Nephron (organoid): ENCODE measurements at regions not wholly inside any gene's neighbourhood (a gene's known extent, or its start where the extent isn't known, plus 50 kb on each side); places are given as distances from the start of the nearest gene placed in this dataset.

Experiments
- H3K27ac Mint-ChIP-seq, 3 experiments: 2 replicates each; pipeline ENCODE4 v1.8.0; 2020; ENCODE audit warnings: mixed read lengths in 3 of 3, mild to moderate bottlenecking in 2 of 3, moderate library complexity in 1 of 3
- H3K27me3 Mint-ChIP-seq: 2 replicates; pipeline ENCODE4 v1.8.0; 2021; ENCODE audit warnings: low read depth, mild to moderate bottlenecking, moderate library complexity, mixed read lengths
- H3K36me3 Mint-ChIP-seq: 2 replicates; pipeline ENCODE4 v1.8.0; 2020; ENCODE audit warnings: low read depth, mixed read lengths
- H3K4me1 Mint-ChIP-seq: 2 replicates; pipeline ENCODE4 v1.8.0; 2020; ENCODE audit warnings: mixed read lengths
- H3K4me3 Mint-ChIP-seq, 3 experiments: 2 replicates each; pipeline ENCODE4 v1.8.0; 2020; ENCODE audit warnings: mild to moderate bottlenecking in 3 of 3, mixed read lengths in 3 of 3, moderate library complexity in 2 of 3
- H3K9me3 Mint-ChIP-seq: 2 replicates; pipeline ENCODE4 v1.8.0; 2020; ENCODE audit warnings: mixed read lengths
- TF ChIP-seq, protein P1 (sequence below), 3 experiments: fragments of 200-600 bp; sonication (generic); IDR thresholded peaks; one replicate each; pipeline ENCODE4 v1.5.0; 2021; ENCODE audit warnings: antibody characterized with exemption in 3 of 3; ENCODE audit not compliant: unreplicated experiment in 3 of 3

GRCh38 chr10:16182144-16182543 lies 254.7 kb upstream of the PTER start:
- TF ChIP-seq, protein P1, sequence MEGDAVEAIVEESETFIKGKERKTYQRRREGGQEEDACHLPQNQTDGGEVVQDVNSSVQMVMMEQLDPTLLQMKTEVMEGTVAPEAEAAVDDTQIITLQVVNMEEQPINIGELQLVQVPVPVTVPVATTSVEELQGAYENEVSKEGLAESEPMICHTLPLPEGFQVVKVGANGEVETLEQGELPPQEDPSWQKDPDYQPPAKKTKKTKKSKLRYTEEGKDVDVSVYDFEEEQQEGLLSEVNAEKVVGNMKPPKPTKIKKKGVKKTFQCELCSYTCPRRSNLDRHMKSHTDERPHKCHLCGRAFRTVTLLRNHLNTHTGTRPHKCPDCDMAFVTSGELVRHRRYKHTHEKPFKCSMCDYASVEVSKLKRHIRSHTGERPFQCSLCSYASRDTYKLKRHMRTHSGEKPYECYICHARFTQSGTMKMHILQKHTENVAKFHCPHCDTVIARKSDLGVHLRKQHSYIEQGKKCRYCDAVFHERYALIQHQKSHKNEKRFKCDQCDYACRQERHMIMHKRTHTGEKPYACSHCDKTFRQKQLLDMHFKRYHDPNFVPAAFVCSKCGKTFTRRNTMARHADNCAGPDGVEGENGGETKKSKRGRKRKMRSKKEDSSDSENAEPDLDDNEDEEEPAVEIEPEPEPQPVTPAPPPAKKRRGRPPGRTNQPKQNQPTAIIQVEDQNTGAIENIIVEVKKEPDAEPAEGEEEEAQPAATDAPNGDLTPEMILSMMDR (IDR thresholded peaks at IDR 0.05; ENCODE audit: unreplicated experiment in 3 of 3) = no peak
- Mint-ChIP-seq H3K36me3 (no peaks in the 10 kb centered on the region), H3K27me3 (no peaks in the 10 kb centered on the region)

DNA sequence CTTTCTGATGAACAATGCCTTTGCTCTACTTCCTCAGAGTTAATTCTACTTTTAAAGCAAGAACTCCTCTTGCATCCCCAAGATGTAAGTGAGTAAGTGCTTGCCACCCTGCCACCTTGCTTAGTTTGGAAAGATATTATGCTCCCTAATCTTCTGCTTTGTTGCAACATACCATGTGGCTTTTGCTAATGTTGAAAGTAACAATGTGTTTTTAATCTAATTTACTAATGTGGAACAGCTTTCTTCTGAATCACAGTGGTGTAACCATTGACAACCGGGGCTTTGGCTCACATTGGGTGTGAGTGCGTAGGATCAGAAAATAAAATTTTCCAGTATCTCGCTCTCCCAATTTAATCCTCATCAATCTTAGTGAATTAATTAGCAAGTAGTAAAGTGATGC lies 254.1 kb upstream of the PTER start:
- no peaks in the 10 kb centered on the region for H3K36me3 Mint-ChIP-seq
- H3K9me3 Mint-ChIP-seq = no peaks in the 10 kb centered on the region
- H3K4me3 Mint-ChIP-seq = no peak overlapping the region
- H3K27me3 Mint-ChIP-seq = no peaks in the 10 kb centered on the region
- H3K4me1 Mint-ChIP-seq = no peaks in the 10 kb centered on the region
- TF ChIP-seq, protein P1 (IDR thresholded peaks at IDR 0.05; ENCODE audit: unreplicated experiment in 3 of 3) = no peak
- no peak overlapping the region for H3K27ac Mint-ChIP-seq

More at GRCh38 chr10:16182144-16182543, 254.7 kb upstream of the PTER start:
- Mint-ChIP-seq H3K4me3 (no peak overlapping the region), H3K27ac (no peak overlapping the region), H3K4me1 (no peaks in the 10 kb centered on the region), H3K9me3 (no peaks in the 10 kb centered on the region)

- TF ChIP-seq, protein P1 (IDR thresholded peaks at IDR 0.05; ENCODE audit: unreplicated experiment in 3 of 3) = no peak
- Mint-ChIP-seq H3K4me3 (no peak overlapping the region), H3K27ac (no peak overlapping the region), H3K9me3 (no peaks in the 10 kb centered on the region), H3K27me3 (no peaks in the 10 kb centered on the region), H3K36me3 (no peaks in the 10 kb centered on the region), H3K4me1 (no peaks in the 10 kb centered on the region)
These were observed 252.7 kb upstream of the PTER start for GRCh38 chr10:16184096-16184597.

DNA sequence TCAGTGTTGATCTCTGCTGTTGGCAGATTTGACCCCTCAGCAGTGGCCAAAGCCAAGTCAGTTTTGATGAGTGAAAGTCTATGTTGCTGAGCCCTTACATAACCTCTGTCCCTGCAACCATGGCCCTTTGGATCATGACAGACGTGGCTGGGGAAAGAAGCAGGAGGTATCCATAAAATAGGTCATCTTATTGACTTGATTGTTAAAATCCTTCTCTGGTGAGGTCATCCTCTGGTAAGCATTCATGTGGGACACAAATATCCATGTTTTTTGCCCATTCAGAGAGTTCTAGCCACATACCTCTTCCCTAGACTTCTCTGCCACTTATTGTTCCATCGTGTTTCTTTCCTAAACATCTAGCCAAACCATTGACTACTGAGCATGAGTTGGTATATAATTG lies 251.9 kb upstream of the PTER start:
- H3K4me3 Mint-ChIP-seq = no peak overlapping the region
- no peaks in the 10 kb centered on the region for H3K36me3 Mint-ChIP-seq
- no peaks in the 10 kb centered on the region for H3K9me3 Mint-ChIP-seq
- H3K4me1 Mint-ChIP-seq = no peaks in the 10 kb centered on the region
- TF ChIP-seq, protein P1 (IDR thresholded peaks at IDR 0.05; ENCODE audit: unreplicated experiment in 3 of 3) = no peak
- H3K27ac Mint-ChIP-seq = no peak overlapping the region
- H3K27me3 Mint-ChIP-seq = no peaks in the 10 kb centered on the region

DNA sequence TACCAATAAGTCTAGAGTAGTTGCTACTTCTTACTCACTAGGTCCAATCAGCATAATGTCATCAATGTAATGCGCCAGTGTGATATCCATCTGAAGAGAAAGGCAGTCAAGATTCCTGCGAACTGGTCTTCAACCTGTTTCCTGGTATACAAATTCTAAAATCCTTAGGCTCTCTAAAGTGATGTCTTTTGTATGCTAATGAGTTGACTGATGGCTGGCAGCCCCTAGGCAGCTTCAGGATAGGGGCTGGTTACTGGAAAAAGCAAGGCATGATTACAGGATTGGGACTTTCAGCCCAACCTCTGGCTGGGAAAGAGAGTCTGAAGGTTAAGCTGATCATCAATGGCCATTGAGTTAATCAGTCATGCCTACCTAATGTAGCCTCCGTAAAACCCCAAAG lies 250.2 kb upstream of the PTER start:
- TF ChIP-seq, protein P1 (IDR thresholded peaks at IDR 0.05; ENCODE audit: unreplicated experiment in 3 of 3) = no peak
- Mint-ChIP-seq H3K36me3 (no peaks in the 10 kb centered on the region), H3K9me3 (no peaks in the 10 kb centered on the region), H3K27me3 (no peaks in the 10 kb centered on the region), H3K4me3 (no peak overlapping the region), H3K27ac (no peak overlapping the region), H3K4me1 (no peaks in the 10 kb centered on the region)

- Mint-ChIP-seq H3K27me3 (no peaks in the 10 kb centered on the region), H3K4me3 (no peak overlapping the region), H3K9me3 (no peaks in the 10 kb centered on the region), H3K4me1 (no peaks in the 10 kb centered on the region), H3K36me3 (no peaks in the 10 kb centered on the region), H3K27ac (no peak overlapping the region)
- TF ChIP-seq, protein P1 (IDR thresholded peaks at IDR 0.05; ENCODE audit: unreplicated experiment in 3 of 3) = no peak
These were observed 249.6 kb upstream of the PTER start for GRCh38 chr10:16187161-16187560.
